HepG2 (cell line): ENCODE measurements at regions not wholly inside any gene's neighbourhood (a gene's known extent, or its start where the extent isn't known, plus 50 kb on each side); places are given as distances from the start of the nearest gene placed in this dataset.

ENCODE experiments used
- BRCA1 ChIP-seq: sonication (generic); formaldehyde crosslinking; IDR thresholded peaks from 2 replicates; pipeline ENCODE4 v1.4.0; 2020; ENCODE audit warnings: missing genetic modification reagents
- CTCF ChIP-seq: sonication (generic); formaldehyde crosslinking; IDR thresholded peaks from 2 replicates; pipeline ENCODE4 v1.5.0; 2020; ENCODE audit warnings: mild to moderate bottlenecking, missing genetic modification reagents, moderate library complexity
- KLF16 ChIP-seq, 2 experiments: sonication (generic) in 1 of 2; formaldehyde crosslinking in 1 of 2; IDR thresholded peaks; 2 replicates each; pipeline versions ENCODE4 v1.6.1 to v1.8.0; 2016 to 2023; ENCODE audit warnings: missing genetic modification reagents in 2 of 2, missing compliant biosample characterization in 1 of 2
- PHF8 ChIP-seq: sonication (generic); formaldehyde crosslinking; IDR thresholded peaks from 2 replicates; pipeline ENCODE4 v1.5.0; 2020; ENCODE audit warnings: missing genetic modification reagents
- RBAK ChIP-seq: sonication (generic); formaldehyde crosslinking; IDR thresholded peaks from 2 replicates; pipeline ENCODE4 v1.5.1; 2020; ENCODE audit warnings: mild to moderate bottlenecking, missing genetic modification reagents
- ZBTB43 ChIP-seq: sonication (generic); formaldehyde crosslinking; conservative IDR thresholded peaks from 2 replicates; pipeline ENCODE4 v1.4.0; 2020; ENCODE audit warnings: missing genetic modification reagents
- ZNF224 ChIP-seq: sonication (generic); formaldehyde crosslinking; IDR thresholded peaks from 2 replicates; pipeline ENCODE4 v1.5.0; 2020; ENCODE audit warnings: mild to moderate bottlenecking, missing genetic modification reagents
- ZNF558 ChIP-seq: sonication (generic); formaldehyde crosslinking; IDR thresholded peaks from 2 replicates; pipeline ENCODE4 v1.9.0; 2022; ENCODE audit warnings: mild to moderate bottlenecking, missing genetic modification reagents, borderline replicate concordance

GRCh38 chr4:17398805-17399204 lies 113.1 kb downstream of the QDPR start:
- TF ChIP-seq ZNF224 (CRISPR knock-in tag) (no peak), RBAK (CRISPR knock-in tag) (no peak), CTCF (CRISPR knock-in tag) (no peak), ZBTB43 (CRISPR knock-in tag) (no peak), KLF16 (CRISPR knock-in tag; IDR thresholded peaks at IDR 0.05) (no peak), BRCA1 (CRISPR knock-in tag) (no peak), ZNF558 (no peak), PHF8 (CRISPR knock-in tag) (no peak)
